SJCRH30 (cell line): ENCODE measurements at regions not wholly inside any gene's neighbourhood (a gene's known extent, or its start where the extent isn't known, plus 50 kb on each side); places are given as distances from the start of the nearest gene placed in this dataset.

Experiments
- DNase-seq, 2 experiments: peaks; one replicate each; pipeline ENCODE4 v3.0.0-alpha.2; 2015 to 2020
- H3K27ac ChIP-seq: fragments of 250-450 bp; sonication (Bioruptor Pico); 2 replicates; pipeline ENCODE4 v1.5.1; 2020; ENCODE audit warnings: mild to moderate bottlenecking, moderate library complexity
- H3K27me3 ChIP-seq: fragments of 250-450 bp; sonication (Bioruptor Pico); 2 replicates; pipeline ENCODE4 v1.5.1; 2020; ENCODE audit warnings: mild to moderate bottlenecking, moderate library complexity
- H3K36me3 ChIP-seq: fragments of 250-450 bp; sonication (Bioruptor Pico); 2 replicates; pipeline ENCODE4 v1.5.1; 2020; ENCODE audit warnings: mild to moderate bottlenecking, moderate library complexity
- H3K4me1 ChIP-seq: fragments of 250-450 bp; sonication (Bioruptor Pico); 2 replicates; pipeline ENCODE4 v1.5.1; 2020; ENCODE audit warnings: mild to moderate bottlenecking, moderate library complexity
- H3K4me3 ChIP-seq: fragments of 250-450 bp; sonication (Bioruptor Pico); 2 replicates; pipeline ENCODE4 v1.5.1; 2020; ENCODE audit warnings: mild to moderate bottlenecking, moderate library complexity
- H3K9me3 ChIP-seq: fragments of 250-450 bp; sonication (Bioruptor Pico); replicated peaks from 2 replicates; pipeline ENCODE4 v1.5.1; 2020; ENCODE audit warnings: mild to moderate bottlenecking, moderate library complexity

DNA sequence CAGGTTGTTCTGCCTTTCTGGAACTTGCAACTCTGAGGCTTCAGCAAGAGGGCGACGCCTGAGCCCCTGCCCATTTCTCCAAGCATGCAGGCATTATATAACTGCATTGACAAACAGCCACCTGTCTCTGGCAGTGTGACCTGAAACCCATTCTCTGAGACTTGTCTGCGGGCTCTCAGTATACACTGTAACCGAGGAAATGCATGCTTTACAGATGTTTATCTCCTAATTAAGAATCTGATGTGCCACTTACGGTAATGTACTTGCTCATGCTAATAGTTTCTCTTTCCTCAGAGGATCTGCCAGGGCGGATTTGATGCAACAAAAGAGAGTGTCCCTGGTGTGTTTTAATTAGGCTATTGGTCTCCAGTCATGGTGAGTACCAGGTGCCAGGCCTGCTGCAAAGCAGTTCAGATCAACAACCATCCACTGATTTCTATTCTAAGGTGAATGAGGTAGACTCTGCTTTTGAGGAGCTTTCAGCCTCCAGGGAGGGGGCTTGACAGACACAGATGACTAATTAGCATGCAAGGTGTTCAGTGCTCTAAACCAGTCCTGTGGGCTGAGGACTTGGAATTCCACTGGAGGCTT lies 593.7 kb upstream of the KLF4 start:
- Histone ChIP-seq H3K27me3 (no peaks in the 10 kb centered on the region), H3K9me3 (no peaks in the 10 kb centered on the region), H3K4me3 (no peak overlapping the region), H3K4me1 (no peaks in the 10 kb centered on the region), H3K27ac (no peak overlapping the region), H3K36me3 (no peaks in the 10 kb centered on the region)
- DNase-seq, result no peak

DNA sequence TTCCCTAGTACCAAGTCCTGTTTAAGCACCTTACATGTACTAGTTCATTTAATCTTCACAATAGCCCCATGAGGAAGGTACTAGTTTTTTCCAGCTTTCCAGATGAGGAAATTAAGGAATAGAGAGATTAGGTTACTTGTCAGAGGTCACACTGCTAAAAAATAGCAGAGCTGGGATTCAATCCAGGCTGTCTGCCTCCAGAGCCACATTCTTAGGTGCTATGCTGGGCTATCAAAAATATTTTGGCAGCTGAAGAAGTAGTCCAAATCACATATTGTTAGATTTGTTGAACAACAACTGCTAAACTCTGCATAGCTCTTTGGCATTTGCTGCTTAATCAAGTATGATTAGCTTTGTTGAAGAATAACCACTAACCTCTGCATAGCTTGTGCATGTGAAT lies 591.5 kb upstream of the KLF4 start:
- H3K36me3 ChIP-seq, result no peaks in the 10 kb centered on the region
- no peak overlapping the region for H3K4me3 ChIP-seq
- no peaks in the 10 kb centered on the region for H3K9me3 ChIP-seq
- H3K27me3 ChIP-seq, result no peaks in the 10 kb centered on the region
- H3K27ac ChIP-seq, result no peak overlapping the region
- H3K4me1 ChIP-seq, result no peaks in the 10 kb centered on the region
- no peak for DNase-seq

DNA sequence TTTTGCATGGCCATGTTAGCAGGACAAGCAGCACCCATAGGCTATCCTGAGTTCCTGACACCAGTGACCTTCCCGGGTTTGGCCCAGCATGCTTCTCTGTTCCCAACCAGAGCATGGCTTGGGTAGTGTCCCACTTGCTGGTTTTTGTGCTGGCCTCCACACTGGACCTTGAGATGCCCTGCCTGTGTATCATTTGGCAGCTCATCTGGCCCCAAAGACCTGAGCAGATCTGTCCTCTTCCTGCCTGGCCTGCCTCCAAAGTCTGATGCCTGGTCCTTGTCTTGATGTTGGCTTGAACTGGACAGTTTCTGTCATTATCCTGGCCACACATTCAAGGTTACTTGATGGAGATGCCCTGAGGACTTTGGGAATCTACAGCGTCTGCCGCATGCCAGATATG lies 590.7 kb upstream of the KLF4 start:
- DNase-seq, result no peak
- H3K9me3 ChIP-seq, result no peaks in the 10 kb centered on the region
- no peaks in the 10 kb centered on the region for H3K36me3 ChIP-seq
- H3K27ac ChIP-seq, result no peak overlapping the region
- H3K27me3 ChIP-seq, result no peaks in the 10 kb centered on the region
- no peaks in the 10 kb centered on the region for H3K4me1 ChIP-seq
- no peak overlapping the region for H3K4me3 ChIP-seq

DNA sequence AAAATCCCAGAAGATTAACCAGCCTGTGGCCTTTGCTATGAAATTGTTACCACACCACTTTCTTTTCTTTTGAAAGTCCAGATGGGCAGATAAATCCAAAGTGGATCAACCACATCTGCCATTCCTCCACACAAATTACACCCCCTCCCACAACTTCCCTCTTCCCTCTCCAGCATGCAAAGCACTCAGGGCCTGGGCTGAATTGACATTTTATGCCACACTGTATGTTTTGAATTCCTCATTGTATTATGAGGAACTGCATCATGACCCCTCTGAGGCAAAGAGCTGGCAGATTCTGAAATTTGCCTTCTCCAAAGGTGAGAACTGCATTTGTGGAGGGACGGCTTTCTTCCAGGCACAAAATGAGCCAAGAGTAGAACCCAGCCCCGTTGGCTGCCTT lies 589.2 kb upstream of the KLF4 start:
- no peak for DNase-seq
- Histone ChIP-seq H3K36me3 (no peaks in the 10 kb centered on the region), H3K27ac (no peak overlapping the region), H3K27me3 (no peaks in the 10 kb centered on the region), H3K4me1 (no peaks in the 10 kb centered on the region), H3K4me3 (no peak overlapping the region), H3K9me3 (no peaks in the 10 kb centered on the region)

DNA sequence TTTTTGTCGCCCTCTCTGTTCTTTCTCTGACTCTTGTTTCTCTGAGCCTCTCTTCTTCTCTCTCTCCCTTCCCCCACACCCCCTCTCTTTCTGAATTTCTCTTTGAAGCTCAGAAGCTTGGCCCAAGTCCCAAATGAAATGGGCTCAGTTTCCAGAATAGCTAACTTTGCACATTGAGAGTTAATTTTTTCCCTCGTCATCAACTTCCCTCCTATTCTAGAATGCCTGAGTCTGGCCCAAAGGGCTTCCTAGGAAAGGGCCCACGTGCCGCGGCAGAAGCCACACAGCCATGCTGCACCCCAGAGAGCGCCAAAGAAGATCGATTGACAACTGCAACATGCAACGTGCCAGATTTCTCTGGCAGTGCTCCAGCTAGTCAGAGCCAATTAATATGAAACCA lies 588.8 kb upstream of the KLF4 start:
- no peak overlapping the region for H3K27ac ChIP-seq
- H3K9me3 ChIP-seq, result no peaks in the 10 kb centered on the region
- H3K36me3 ChIP-seq, result no peaks in the 10 kb centered on the region
- DNase-seq, result no peak
- H3K4me3 ChIP-seq, result no peak overlapping the region
- H3K4me1 ChIP-seq, result no peaks in the 10 kb centered on the region
- H3K27me3 ChIP-seq, result no peaks in the 10 kb centered on the region

DNA sequence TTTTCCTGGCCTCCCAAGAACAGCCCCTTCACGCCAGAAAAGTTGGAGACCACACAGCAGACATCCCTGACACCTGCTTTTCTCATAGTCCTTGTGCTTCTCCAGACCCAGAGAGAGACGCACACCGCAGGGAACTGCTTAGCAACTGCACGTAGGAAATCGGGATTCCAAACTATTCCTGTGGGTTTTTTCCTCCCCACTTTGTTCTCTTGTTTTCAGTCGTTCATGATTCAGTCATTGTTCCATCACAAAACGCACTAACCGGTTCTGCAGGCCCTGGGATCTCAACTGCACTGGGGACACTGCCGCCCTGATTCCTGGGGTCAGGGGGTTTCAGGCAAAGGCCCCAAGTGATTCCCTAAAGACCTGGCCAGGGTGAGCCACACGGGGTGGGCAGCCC lies 588.0 kb upstream of the KLF4 start:
- no peaks in the 10 kb centered on the region for H3K9me3 ChIP-seq
- no peak overlapping the region for H3K4me3 ChIP-seq
- H3K4me1 ChIP-seq, result no peaks in the 10 kb centered on the region
- no peak overlapping the region for H3K27ac ChIP-seq
- DNase-seq, result no peak
- no peaks in the 10 kb centered on the region for H3K27me3 ChIP-seq
- no peaks in the 10 kb centered on the region for H3K36me3 ChIP-seq

DNA sequence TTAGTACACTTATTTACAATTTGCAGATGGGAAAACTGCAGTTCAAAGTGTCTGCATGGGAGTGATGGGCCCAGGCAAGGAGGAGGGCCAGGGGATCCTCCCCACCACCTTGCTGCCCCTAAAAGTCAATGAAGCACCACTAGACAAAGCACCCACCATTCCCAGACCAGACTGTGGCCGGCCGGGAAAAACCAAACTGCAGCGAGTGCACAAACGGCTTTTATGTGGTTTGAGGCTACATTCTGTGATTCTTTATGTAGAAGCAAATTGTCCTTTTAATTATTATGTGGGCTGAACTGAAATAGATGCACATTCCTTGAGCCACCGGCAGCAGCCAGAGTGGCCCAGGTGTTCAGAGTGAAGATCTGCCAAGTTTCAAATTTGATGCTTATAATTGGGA lies 585.3 kb upstream of the KLF4 start:
- Histone ChIP-seq H3K9me3 (no peaks in the 10 kb centered on the region), H3K27me3 (no peaks in the 10 kb centered on the region), H3K4me3 (no peak overlapping the region), H3K36me3 (no peaks in the 10 kb centered on the region), H3K4me1 (no peaks in the 10 kb centered on the region), H3K27ac (no peak overlapping the region)
- DNase-seq, result no peak

DNA sequence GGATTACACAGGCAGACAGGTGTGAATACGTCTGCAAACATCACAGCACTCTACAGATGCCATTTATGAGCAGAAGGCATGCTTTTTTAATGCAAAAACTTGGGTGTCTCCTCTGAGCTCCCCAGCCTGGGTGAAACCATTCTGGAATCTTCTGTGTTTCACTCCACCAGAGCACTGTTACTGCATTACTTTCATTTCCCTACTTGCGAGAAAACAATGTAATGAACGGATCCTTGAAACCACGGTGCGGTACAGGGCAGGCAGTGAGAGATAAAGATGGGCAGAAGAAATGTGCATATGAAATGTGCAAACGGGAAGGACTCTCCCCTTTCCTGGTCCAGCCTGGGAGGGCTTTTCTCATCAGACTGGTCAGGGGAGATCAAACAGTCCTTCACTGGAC lies 584.3 kb upstream of the KLF4 start:
- Histone ChIP-seq H3K36me3 (no peaks in the 10 kb centered on the region), H3K4me1 (no peaks in the 10 kb centered on the region), H3K4me3 (no peak overlapping the region), H3K27me3 (no peaks in the 10 kb centered on the region), H3K27ac (no peak overlapping the region), H3K9me3 (no peaks in the 10 kb centered on the region)
- DNase-seq, result no peak

DNA sequence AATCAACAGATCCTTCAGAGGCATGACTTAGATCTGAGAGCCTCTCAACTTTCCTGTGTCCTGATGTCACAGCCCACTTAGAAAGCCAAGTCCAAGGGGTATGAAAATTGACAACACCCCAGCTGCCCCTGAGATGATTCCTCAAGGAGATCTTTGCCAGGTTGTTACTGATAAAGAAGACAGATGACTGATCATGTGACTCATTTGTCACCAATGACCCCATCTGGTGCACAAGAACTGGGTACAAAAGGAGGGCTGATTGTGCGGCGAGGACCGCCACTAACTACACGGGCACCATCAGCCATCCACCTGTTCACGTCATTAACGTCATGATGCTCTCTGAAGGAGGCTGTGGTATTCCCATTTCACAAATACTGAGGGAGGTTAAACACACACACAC lies 583.2 kb upstream of the KLF4 start:
- Histone ChIP-seq H3K36me3 (no peaks in the 10 kb centered on the region), H3K4me1 (no peaks in the 10 kb centered on the region), H3K4me3 (no peak overlapping the region), H3K27me3 (no peaks in the 10 kb centered on the region), H3K9me3 (no peaks in the 10 kb centered on the region), H3K27ac (no peak overlapping the region)
- DNase-seq, result peak; percentile 17 to 58

DNA sequence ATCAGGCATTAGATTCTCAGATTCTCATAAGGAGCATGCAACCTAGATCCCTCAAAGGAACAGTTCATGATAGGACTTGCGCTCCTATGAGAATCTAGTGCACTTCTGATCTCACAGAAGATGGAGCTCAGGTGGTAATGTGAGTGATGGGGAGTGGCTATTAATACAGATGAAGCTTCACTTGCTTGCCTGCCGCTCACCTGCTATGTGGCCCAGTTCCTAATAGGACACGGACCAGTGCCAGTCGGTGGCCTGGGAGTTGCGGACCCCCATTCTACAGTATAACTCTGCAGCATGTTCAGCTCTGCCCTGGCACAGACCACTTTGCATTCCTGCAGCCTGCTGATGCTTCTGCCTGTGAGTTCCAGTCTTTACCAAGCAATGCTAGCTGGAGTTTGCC lies 581.3 kb upstream of the KLF4 start:
- DNase-seq, result no peak
- H3K27ac ChIP-seq, result no peak overlapping the region
- H3K4me3 ChIP-seq, result no peak overlapping the region
- H3K4me1 ChIP-seq, result no peaks in the 10 kb centered on the region
- H3K36me3 ChIP-seq, result no peaks in the 10 kb centered on the region
- H3K9me3 ChIP-seq, result no peaks in the 10 kb centered on the region
- H3K27me3 ChIP-seq, result no peaks in the 10 kb centered on the region

DNA sequence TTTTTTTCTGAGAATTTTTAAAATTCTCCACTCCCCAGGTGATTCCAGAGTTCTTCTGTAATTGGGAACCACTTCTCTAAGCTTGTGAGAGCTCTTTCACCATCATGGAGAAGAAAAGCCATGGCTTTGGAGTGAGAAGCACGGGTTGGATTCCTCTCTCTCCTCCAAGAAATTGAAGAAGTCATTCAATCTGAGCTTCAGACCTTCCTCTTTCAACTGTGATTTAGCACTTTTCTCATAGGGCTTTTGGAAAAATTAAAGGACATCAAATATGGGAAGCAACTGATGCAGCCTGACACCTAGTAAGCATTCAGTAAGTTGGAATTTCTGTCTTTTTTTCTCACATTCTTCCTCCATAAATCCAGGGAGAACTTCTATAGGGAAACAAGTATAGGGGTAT lies 580.4 kb upstream of the KLF4 start:
- H3K9me3 ChIP-seq, result no peaks in the 10 kb centered on the region
- no peaks in the 10 kb centered on the region for H3K36me3 ChIP-seq
- DNase-seq, result no peak
- no peaks in the 10 kb centered on the region for H3K4me1 ChIP-seq
- no peak overlapping the region for H3K4me3 ChIP-seq
- no peaks in the 10 kb centered on the region for H3K27me3 ChIP-seq
- H3K27ac ChIP-seq, result no peak overlapping the region

DNA sequence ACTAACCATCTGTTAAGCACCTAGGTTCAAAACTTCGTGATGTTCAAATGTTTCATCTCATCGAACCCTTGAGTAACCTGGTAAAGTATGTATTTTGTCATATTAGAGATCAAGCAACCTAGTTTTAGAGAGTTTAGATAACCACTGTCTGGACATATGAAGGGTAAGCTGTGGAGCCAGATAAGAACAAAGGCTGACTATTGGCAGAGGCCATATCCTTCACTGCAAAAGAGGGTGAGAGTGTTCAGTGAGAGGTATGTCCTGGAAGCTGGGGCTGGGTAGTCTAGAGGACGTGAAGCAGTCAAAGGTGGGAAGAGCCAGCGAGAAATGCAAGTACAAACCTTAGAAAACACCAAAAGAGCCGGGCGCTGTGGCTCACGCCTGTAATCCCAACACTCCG lies 573.1 kb upstream of the KLF4 start:
- no peaks in the 10 kb centered on the region for H3K27me3 ChIP-seq
- no peak overlapping the region for H3K27ac ChIP-seq
- no peak for DNase-seq

DNA sequence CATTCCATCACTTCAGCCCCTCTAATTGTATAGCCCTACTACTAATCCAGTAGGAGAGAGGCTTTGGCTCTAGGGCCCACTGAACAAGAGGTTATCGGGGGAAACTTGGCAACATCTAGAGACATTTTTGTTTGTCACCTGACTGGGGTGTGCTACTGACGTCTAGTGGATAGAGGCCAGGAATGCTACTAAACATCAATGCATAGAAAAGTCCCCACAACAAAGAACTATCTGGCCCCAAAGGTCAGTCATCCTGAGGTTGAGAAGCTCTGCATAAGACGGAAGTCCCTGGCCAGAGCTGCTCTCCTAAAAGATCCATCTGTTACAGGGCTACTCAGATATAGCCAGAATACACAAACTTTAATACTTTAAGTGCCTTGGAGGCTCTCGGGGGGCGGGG lies 570.6 kb upstream of the KLF4 start:
- DNase-seq, result no peak

More for the DNA sequence above, 573.1 kb upstream of the KLF4 start:
- Histone ChIP-seq H3K36me3 (no peaks in the 10 kb centered on the region), H3K4me3 (no peak overlapping the region), H3K4me1 (no peaks in the 10 kb centered on the region), H3K9me3 (peaks cover 3% of the 10 kb centered on the region; the same call in 1 of the 2 replicates)

DNA sequence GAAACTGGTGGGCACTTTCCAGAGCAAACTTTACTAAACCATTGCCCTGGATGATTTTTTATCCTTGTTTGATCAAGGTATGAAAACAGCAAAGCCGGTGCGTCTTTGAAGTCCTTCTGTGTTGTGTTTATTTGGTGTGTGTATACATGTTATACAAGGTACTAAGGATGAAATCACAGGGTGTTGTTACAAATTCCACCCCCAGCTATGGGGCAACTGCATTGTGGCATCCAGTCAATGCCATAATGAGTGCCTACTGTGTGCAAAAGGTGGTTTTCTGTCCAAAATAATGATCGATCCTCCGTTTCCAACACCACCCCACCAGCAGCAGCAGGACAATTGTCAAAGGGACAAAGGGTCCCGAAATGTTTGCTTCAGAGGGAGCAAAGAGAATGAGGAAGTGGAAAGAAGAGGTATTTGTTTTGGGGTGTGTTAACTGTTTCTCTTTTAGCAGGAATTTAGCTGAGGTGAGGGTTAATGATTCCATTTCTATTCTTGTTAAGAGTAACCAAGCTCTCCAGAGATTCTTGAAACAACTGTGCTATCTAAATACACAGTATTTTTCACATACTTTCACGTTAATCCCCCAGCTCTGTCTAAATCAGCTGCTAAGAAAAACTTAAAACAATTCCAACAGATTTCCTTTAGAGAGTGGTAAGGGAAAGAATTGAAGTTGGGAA lies 568.7 kb upstream of the KLF4 start:
- no peak for DNase-seq
- no peak overlapping the region for H3K27ac ChIP-seq
- H3K9me3 ChIP-seq, result peaks cover 3% of the 10 kb centered on the region; the same call in 1 of the 2 replicates
- H3K4me1 ChIP-seq, result no peaks in the 10 kb centered on the region; the same call in 1 of the 2 replicates
- H3K4me3 ChIP-seq, result no peak overlapping the region
- H3K36me3 ChIP-seq, result no peaks in the 10 kb centered on the region
- H3K27me3 ChIP-seq, result no peaks in the 10 kb centered on the region

More for the DNA sequence above, 570.6 kb upstream of the KLF4 start:
- Histone ChIP-seq H3K27ac (no peak overlapping the region), H3K4me1 (no peaks in the 10 kb centered on the region), H3K4me3 (no peak overlapping the region), H3K36me3 (no peaks in the 10 kb centered on the region), H3K9me3 (peaks cover 3% of the 10 kb centered on the region; the same call in 1 of the 2 replicates), H3K27me3 (no peaks in the 10 kb centered on the region)

DNA sequence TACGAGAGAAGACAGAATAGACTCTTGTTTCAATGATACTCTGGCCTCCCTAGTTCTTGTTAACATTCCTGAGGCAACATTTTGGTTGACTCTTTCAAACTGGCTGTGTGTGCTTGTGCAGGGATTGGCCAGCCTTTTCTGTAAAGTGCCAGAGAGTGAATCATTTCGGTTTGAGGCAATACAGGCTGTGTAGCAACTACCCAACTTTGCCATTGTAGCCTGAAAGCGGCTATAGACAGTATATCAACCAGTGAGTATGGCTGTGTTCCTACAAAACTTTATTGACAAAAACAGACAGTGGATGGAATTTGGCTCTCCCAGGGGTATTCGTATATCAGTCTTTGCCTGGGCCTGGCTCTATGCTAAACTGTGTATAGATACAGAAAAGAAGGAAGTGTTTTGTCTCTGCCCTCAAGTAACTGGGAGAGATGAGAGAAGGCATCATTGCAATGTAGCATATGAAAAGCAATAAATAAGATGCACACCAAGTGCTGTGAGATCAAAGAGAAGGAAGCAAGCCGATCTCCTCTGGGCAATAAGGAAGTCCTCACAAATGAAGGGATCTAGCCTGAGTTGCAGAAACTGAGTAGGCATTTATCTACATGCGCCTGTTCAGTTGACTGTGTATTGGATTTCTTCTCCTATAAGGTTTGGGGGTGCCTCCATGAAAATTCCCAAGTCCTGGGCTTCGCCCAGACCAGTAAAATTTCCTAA lies 568.0 kb upstream of the KLF4 start:
- H3K27me3 ChIP-seq, result no peaks in the 10 kb centered on the region
- H3K4me3 ChIP-seq, result no peak overlapping the region
- H3K27ac ChIP-seq, result no peak overlapping the region
- H3K4me1 ChIP-seq, result no peaks in the 10 kb centered on the region; the same call in 1 of the 2 replicates
- no peaks in the 10 kb centered on the region for H3K36me3 ChIP-seq
- DNase-seq, result peak in 1 of 2 experiments; percentile 13
- H3K9me3 ChIP-seq, result peaks cover 3% of the 10 kb centered on the region; the same call in 1 of the 2 replicates
